Endodermal cell (in vitro differentiated cells): ENCODE measurements at regions not wholly inside any gene's neighbourhood (a gene's known extent, or its start where the extent isn't known, plus 50 kb on each side); places are given as distances from the start of the nearest gene placed in this dataset.

Experiments used
- DNase-seq: peaks from one replicate; pipeline ENCODE4 v3.0.0-alpha.2; 2017
- H3K27ac ChIP-seq: 2 replicates; pipeline ENCODE4 v1.5.1; 2013; ENCODE audit warnings: mild to moderate bottlenecking, low read depth, low read length, moderate library complexity
- H3K27me3 ChIP-seq: 2 replicates; pipeline ENCODE4 v1.6.1; 2013; ENCODE audit warnings: mild to moderate bottlenecking, low read length, moderate library complexity; ENCODE audit not compliant: insufficient read depth, control insufficient read depth, poor library complexity, severe bottlenecking
- H3K36me3 ChIP-seq: 2 replicates; pipeline ENCODE4 v1.7.0; 2013; ENCODE audit warnings: mild to moderate bottlenecking, low read length, moderate library complexity; ENCODE audit not compliant: control insufficient read depth, insufficient read depth
- H3K4me1 ChIP-seq: one replicate; pipeline ENCODE4 v1.7.0; 2013; ENCODE audit warnings: low read length; ENCODE audit not compliant: control insufficient read depth, insufficient read depth
- H3K4me3 ChIP-seq: 2 replicates; pipeline ENCODE4 v1.5.1; 2013; ENCODE audit warnings: mild to moderate bottlenecking, low read length, moderate library complexity
- H3K9ac ChIP-seq: 2 replicates; pipeline ENCODE4 v1.6.1; 2013; ENCODE audit warnings: mild to moderate bottlenecking, low read length, moderate library complexity; ENCODE audit not compliant: poor library complexity, severe bottlenecking; ENCODE audit errors: extremely low read depth
- H3K9me3 ChIP-seq: 2 replicates; pipeline ENCODE4 v1.6.1; 2013; ENCODE audit warnings: mild to moderate bottlenecking, low read length, moderate library complexity; ENCODE audit not compliant: control insufficient read depth
- H3K27ac Mint-ChIP-seq: 2 replicates; pipeline ENCODE4 v1.8.0; 2020; ENCODE audit warnings: mixed read lengths
- H3K27me3 Mint-ChIP-seq: 2 replicates; pipeline ENCODE4 v1.8.0; 2021; ENCODE audit warnings: mild to moderate bottlenecking, mixed read lengths; ENCODE audit not compliant: insufficient read depth
- H3K36me3 Mint-ChIP-seq: 2 replicates; pipeline ENCODE4 v1.8.0; 2020; ENCODE audit warnings: low read depth, mixed read lengths
- H3K4me1 Mint-ChIP-seq: 2 replicates; pipeline ENCODE4 v1.8.0; 2020; ENCODE audit warnings: mixed read lengths
- H3K4me3 Mint-ChIP-seq: 2 replicates; pipeline ENCODE4 v1.8.0; 2020; ENCODE audit warnings: mild to moderate bottlenecking, moderate library complexity, mixed read lengths
- H3K9me3 Mint-ChIP-seq: 2 replicates; pipeline ENCODE4 v1.8.0; 2020; ENCODE audit warnings: mild to moderate bottlenecking, mixed read lengths
- CTCF ChIP-seq: fragments of 200-600 bp; sonication (generic); conservative IDR thresholded peaks from 2 replicates; pipeline ENCODE4 v1.5.0; 2021; ENCODE audit warnings: antibody characterized with exemption, mild to moderate bottlenecking
- WGBS, 2 experiments: methylation state at CpG; one replicate each; pipeline versions ENCODE4 v1.1.5 to v1.1.7; 2013; ENCODE audit warnings: missing lambda C conversion rate in 2 of 2, mixed read lengths in 1 of 2; ENCODE audit not compliant: insufficient coverage in 1 of 2, insufficient read length in 1 of 2; 5-methylcytosine and 5-hydroxymethylcytosine counted together

GRCh38 chr15:95816591-95816990 lies 513.9 kb upstream of the NR2F2 start:
- WGBS, 2 experiments, result 95 to 98% methylated on average over 2 to 4 of the region's 4 CpGs
- H3K36me3 Mint-ChIP-seq, result no peaks in the 10 kb centered on the region
- Histone ChIP-seq H3K36me3 (no peaks in the 10 kb centered on the region), H3K9ac (no peak overlapping the region), H3K4me3 (no peak overlapping the region), H3K27me3 (no peaks in the 10 kb centered on the region), H3K27ac (no peak overlapping the region), H3K4me1 (no peaks in the 10 kb centered on the region), H3K9me3 (no peaks in the 10 kb centered on the region)
- H3K27ac Mint-ChIP-seq, result no peak overlapping the region
- no peaks in the 10 kb centered on the region for H3K9me3 Mint-ChIP-seq
- no peak for DNase-seq
- no peaks in the 10 kb centered on the region for H3K27me3 Mint-ChIP-seq
- H3K4me3 Mint-ChIP-seq, result no peak overlapping the region
- peaks cover 7% of the 10 kb centered on the region for H3K4me1 Mint-ChIP-seq
- TF ChIP-seq CTCF, result peak; percentile 15

- Mint-ChIP-seq H3K27ac (no peak overlapping the region), H3K4me3 (no peak overlapping the region), H3K4me1 (peaks cover 9% of the 10 kb centered on the region), H3K27me3 (no peaks in the 10 kb centered on the region), H3K9me3 (no peaks in the 10 kb centered on the region), H3K36me3 (no peaks in the 10 kb centered on the region)
- WGBS, 2 experiments, result 78 to 94% methylated on average over 3 to 7 of the region's 7 CpGs
- H3K9ac ChIP-seq, result no peak overlapping the region
- H3K27ac ChIP-seq, result no peak overlapping the region
- H3K4me1 ChIP-seq, result no peaks in the 10 kb centered on the region
- TF ChIP-seq CTCF, result no peak
- H3K9me3 ChIP-seq, result no peaks in the 10 kb centered on the region
- DNase-seq, result no peak
- no peaks in the 10 kb centered on the region for H3K27me3 ChIP-seq
- H3K4me3 ChIP-seq, result no peak overlapping the region
- no peaks in the 10 kb centered on the region for H3K36me3 ChIP-seq
These were observed 507.5 kb upstream of the NR2F2 start for GRCh38 chr15:95822961-95823360.

GRCh38 chr15:95825208-95825607 lies 505.3 kb upstream of the NR2F2 start:
- H3K9me3 Mint-ChIP-seq, result no peaks in the 10 kb centered on the region
- H3K4me3 ChIP-seq, result no peak overlapping the region
- no peaks in the 10 kb centered on the region for H3K36me3 Mint-ChIP-seq
- no peak overlapping the region for H3K27ac Mint-ChIP-seq
- H3K9ac ChIP-seq, result no peak overlapping the region
- no peak overlapping the region for H3K4me3 Mint-ChIP-seq
- no peaks in the 10 kb centered on the region for H3K27me3 ChIP-seq
- H3K27me3 Mint-ChIP-seq, result no peaks in the 10 kb centered on the region
- H3K4me1 Mint-ChIP-seq, result peaks cover 15% of the 10 kb centered on the region
- no peak overlapping the region for H3K27ac ChIP-seq
- no peaks in the 10 kb centered on the region for H3K9me3 ChIP-seq
- no peak for TF ChIP-seq CTCF
- 95 to 100% methylated on average over 1 to 2 of the region's 2 CpGs for WGBS, 2 experiments
- no peak for DNase-seq
- H3K36me3 ChIP-seq, result no peaks in the 10 kb centered on the region
- H3K4me1 ChIP-seq, result no peaks in the 10 kb centered on the region
